WTC11 (cell line): ENCODE measurements at regions not wholly inside any gene's neighbourhood (a gene's known extent, or its start where the extent isn't known, plus 50 kb on each side); places are given as distances from the start of the nearest gene placed in this dataset.

Source experiments
- ATAC-seq: fragments of 200-7000 bp; cut with Tn5 transposase; 2 replicates; pipeline ENCODE4 v1.10.0; 2021; ENCODE audit warnings: mild to moderate bottlenecking, moderate library complexity
- CTCF ChIA-PET: fragments of 300-600 bp; sonication (Branson Sonifier 250); formaldehyde crosslinking; loops from one replicate; lab custom pipeline; 2021; ENCODE audit warnings: antibody characterized with exemption; lab: Charles Lee
- POLR2A ChIA-PET: fragments of 350-600 bp; sonication (Branson Sonifier 250); formaldehyde crosslinking; loops from one replicate; lab custom pipeline; 2021; ENCODE audit warnings: antibody characterized with exemption; lab: Charles Lee
- DNase-seq: peaks from one replicate; pipeline ENCODE4 v3.0.0; 2021; ENCODE audit warnings: low spot score
- H3K27ac Mint-ChIP-seq: 2 replicates; pipeline ENCODE4 v1.8.0; 2021; ENCODE audit warnings: mixed read lengths
- H3K27me3 Mint-ChIP-seq: 2 replicates; pipeline ENCODE4 v1.8.0; 2021; ENCODE audit warnings: low read depth, mild to moderate bottlenecking, moderate library complexity, mixed read lengths
- H3K36me3 Mint-ChIP-seq: 2 replicates; pipeline ENCODE4 v1.8.0; 2021; ENCODE audit warnings: mixed read lengths
- H3K4me1 Mint-ChIP-seq: 2 replicates; pipeline ENCODE4 v1.8.0; 2022; ENCODE audit warnings: mixed read lengths
- H3K4me3 Mint-ChIP-seq: 2 replicates; pipeline ENCODE4 v1.8.0; 2021; ENCODE audit warnings: mild to moderate bottlenecking, moderate library complexity, mixed read lengths
- H3K9me3 Mint-ChIP-seq: 2 replicates; pipeline ENCODE4 v1.8.0; 2021; ENCODE audit warnings: mixed read lengths
- ATF3 ChIP-seq: sonication (generic); formaldehyde crosslinking; conservative IDR thresholded peaks from 2 replicates; pipeline ENCODE4 v1.8.1; 2022; ENCODE audit warnings: mild to moderate bottlenecking, missing genetic modification reagents
- ELF4 ChIP-seq: sonication (generic); formaldehyde crosslinking; IDR thresholded peaks from 2 replicates; pipeline ENCODE4 v1.8.1; 2022; ENCODE audit warnings: low read depth, mild to moderate bottlenecking, moderate library complexity, missing genetic modification reagents
- FOXK1 ChIP-seq: sonication (generic); formaldehyde crosslinking; IDR thresholded peaks from 2 replicates; pipeline ENCODE4 v1.8.0; 2022; ENCODE audit warnings: mild to moderate bottlenecking, moderate library complexity, missing genetic modification reagents
- FOXP4 ChIP-seq: sonication (generic); formaldehyde crosslinking; IDR thresholded peaks from 2 replicates; pipeline ENCODE4 v1.8.0; 2022; ENCODE audit warnings: mild to moderate bottlenecking, missing genetic modification reagents
- GABPB1 ChIP-seq: sonication (generic); formaldehyde crosslinking; IDR thresholded peaks from 2 replicates; pipeline ENCODE4 v1.8.1; 2023; ENCODE audit warnings: mild to moderate bottlenecking, missing genetic modification reagents
- GRHL2 ChIP-seq: fragments of 250-450 bp; sonication (Bioruptor Pico); IDR thresholded peaks from 2 replicates; pipeline ENCODE4 v1.8.0; 2022; ENCODE audit warnings: mild to moderate bottlenecking, moderate library complexity; ENCODE audit not compliant: insufficient replicate concordance, severe bottlenecking
- GTF2I ChIP-seq: fragments of 250-450 bp; sonication (Bioruptor Pico); conservative IDR thresholded peaks from 2 replicates; pipeline ENCODE4 v1.4.0; 2021; ENCODE audit warnings: mild to moderate bottlenecking
- IRF2 ChIP-seq: sonication (generic); formaldehyde crosslinking; IDR thresholded peaks from 2 replicates; pipeline ENCODE4 v1.8.0; 2022; ENCODE audit warnings: low read depth, missing genetic modification reagents, borderline replicate concordance
- RORB ChIP-seq: fragments of 250-450 bp; sonication (Bioruptor Pico); IDR thresholded peaks from 2 replicates; pipeline ENCODE4 v1.9.0; 2021; ENCODE audit warnings: mild to moderate bottlenecking
- SMAD4 ChIP-seq: sonication (generic); formaldehyde crosslinking; IDR thresholded peaks from 2 replicates; pipeline ENCODE4 v1.8.0; 2022; ENCODE audit warnings: mild to moderate bottlenecking, missing genetic modification reagents
- STAT6 ChIP-seq: sonication (generic); formaldehyde crosslinking; conservative IDR thresholded peaks from 2 replicates; pipeline ENCODE4 v1.8.1; 2023; ENCODE audit warnings: mild to moderate bottlenecking, low read depth, missing genetic modification reagents, moderate library complexity
- USF2 ChIP-seq: sonication (generic); formaldehyde crosslinking; IDR thresholded peaks from 2 replicates; pipeline ENCODE4 v1.8.1; 2023; ENCODE audit warnings: mild to moderate bottlenecking, missing genetic modification reagents, moderate library complexity
- ZNF317 ChIP-seq: sonication (generic); formaldehyde crosslinking; IDR thresholded peaks from 2 replicates; pipeline ENCODE4 v1.8.1; 2023; ENCODE audit warnings: low read depth, mild to moderate bottlenecking, moderate library complexity, missing genetic modification reagents, borderline replicate concordance
- TF ChIP-seq, protein P1 (sequence below): fragments of 250-450 bp; sonication (Bioruptor Pico); IDR thresholded peaks from 2 replicates; pipeline ENCODE4 v1.9.0; 2021; ENCODE audit warnings: mild to moderate bottlenecking, borderline replicate concordance
- TF ChIP-seq, protein P2 (sequence below): sonication (generic); formaldehyde crosslinking; IDR thresholded peaks from 2 replicates; pipeline ENCODE4 v1.8.1; 2022; ENCODE audit warnings: missing genetic modification reagents, borderline replicate concordance

DNA sequence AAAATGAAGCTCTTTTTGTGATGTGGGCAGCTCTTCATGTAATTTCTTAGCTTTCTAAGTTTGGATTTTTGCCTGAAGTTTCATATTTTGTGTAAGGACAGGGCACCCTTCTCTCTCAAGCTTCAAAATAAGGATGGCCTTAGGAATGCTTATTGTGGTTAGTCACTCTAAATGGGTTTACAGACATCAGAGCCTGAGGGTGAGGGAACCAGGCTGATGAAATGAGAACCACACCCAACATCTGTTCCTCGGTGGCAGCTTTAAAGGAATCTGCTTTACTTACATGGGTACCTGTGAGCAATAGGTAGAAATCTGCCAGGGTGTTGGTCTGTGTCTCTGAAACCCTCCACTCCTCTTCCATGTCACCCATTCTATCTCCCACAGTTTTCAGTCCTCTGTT is 174.3 kb downstream of the EMX2 start:
- no peak overlapping the region for H3K4me3 Mint-ChIP-seq
- DNase-seq: no peak
- H3K27me3 Mint-ChIP-seq: peaks cover 6% of the 10 kb centered on the region; the same call in 1 of the 2 replicates
- H3K27ac Mint-ChIP-seq: no peak overlapping the region
- CTCF ChIA-PET: interaction anchor here (0.9 kb wide), 1 partner anchor 542 kb away, joined by 4 read pairs; no protein-coding TSS in a partner anchor
- no peak for ATAC-seq
- TF ChIP-seq, protein P1, sequence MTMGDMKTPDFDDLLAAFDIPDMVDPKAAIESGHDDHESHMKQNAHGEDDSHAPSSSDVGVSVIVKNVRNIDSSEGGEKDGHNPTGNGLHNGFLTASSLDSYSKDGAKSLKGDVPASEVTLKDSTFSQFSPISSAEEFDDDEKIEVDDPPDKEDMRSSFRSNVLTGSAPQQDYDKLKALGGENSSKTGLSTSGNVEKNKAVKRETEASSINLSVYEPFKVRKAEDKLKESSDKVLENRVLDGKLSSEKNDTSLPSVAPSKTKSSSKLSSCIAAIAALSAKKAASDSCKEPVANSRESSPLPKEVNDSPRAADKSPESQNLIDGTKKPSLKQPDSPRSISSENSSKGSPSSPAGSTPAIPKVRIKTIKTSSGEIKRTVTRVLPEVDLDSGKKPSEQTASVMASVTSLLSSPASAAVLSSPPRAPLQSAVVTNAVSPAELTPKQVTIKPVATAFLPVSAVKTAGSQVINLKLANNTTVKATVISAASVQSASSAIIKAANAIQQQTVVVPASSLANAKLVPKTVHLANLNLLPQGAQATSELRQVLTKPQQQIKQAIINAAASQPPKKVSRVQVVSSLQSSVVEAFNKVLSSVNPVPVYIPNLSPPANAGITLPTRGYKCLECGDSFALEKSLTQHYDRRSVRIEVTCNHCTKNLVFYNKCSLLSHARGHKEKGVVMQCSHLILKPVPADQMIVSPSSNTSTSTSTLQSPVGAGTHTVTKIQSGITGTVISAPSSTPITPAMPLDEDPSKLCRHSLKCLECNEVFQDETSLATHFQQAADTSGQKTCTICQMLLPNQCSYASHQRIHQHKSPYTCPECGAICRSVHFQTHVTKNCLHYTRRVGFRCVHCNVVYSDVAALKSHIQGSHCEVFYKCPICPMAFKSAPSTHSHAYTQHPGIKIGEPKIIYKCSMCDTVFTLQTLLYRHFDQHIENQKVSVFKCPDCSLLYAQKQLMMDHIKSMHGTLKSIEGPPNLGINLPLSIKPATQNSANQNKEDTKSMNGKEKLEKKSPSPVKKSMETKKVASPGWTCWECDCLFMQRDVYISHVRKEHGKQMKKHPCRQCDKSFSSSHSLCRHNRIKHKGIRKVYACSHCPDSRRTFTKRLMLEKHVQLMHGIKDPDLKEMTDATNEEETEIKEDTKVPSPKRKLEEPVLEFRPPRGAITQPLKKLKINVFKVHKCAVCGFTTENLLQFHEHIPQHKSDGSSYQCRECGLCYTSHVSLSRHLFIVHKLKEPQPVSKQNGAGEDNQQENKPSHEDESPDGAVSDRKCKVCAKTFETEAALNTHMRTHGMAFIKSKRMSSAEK (CRISPR knock-in tag): no peak
- TF ChIP-seq SMAD4 (CRISPR knock-in tag) (no peak), FOXK1 (CRISPR knock-in tag) (no peak), GRHL2 (CRISPR knock-in tag) (no peak), GABPB1 (CRISPR knock-in tag) (no peak)
- TF ChIP-seq, protein P2, sequence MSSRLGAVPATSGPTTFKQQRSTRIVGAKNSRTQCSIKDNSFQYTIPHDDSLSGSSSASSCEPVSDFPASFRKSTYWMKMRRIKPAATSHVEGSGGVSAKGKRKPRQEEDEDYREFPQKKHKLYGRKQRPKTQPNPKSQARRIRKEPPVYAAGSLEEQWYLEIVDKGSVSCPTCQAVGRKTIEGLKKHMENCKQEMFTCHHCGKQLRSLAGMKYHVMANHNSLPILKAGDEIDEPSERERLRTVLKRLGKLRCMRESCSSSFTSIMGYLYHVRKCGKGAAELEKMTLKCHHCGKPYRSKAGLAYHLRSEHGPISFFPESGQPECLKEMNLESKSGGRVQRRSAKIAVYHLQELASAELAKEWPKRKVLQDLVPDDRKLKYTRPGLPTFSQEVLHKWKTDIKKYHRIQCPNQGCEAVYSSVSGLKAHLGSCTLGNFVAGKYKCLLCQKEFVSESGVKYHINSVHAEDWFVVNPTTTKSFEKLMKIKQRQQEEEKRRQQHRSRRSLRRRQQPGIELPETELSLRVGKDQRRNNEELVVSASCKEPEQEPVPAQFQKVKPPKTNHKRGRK (CRISPR knock-in tag): no peak
- peaks cover 15% of the 10 kb centered on the region for H3K9me3 Mint-ChIP-seq
- peaks cover 16% of the 10 kb centered on the region for H3K4me1 Mint-ChIP-seq
- no peaks in the 10 kb centered on the region for H3K36me3 Mint-ChIP-seq
- POLR2A ChIA-PET: no interaction called here

DNA sequence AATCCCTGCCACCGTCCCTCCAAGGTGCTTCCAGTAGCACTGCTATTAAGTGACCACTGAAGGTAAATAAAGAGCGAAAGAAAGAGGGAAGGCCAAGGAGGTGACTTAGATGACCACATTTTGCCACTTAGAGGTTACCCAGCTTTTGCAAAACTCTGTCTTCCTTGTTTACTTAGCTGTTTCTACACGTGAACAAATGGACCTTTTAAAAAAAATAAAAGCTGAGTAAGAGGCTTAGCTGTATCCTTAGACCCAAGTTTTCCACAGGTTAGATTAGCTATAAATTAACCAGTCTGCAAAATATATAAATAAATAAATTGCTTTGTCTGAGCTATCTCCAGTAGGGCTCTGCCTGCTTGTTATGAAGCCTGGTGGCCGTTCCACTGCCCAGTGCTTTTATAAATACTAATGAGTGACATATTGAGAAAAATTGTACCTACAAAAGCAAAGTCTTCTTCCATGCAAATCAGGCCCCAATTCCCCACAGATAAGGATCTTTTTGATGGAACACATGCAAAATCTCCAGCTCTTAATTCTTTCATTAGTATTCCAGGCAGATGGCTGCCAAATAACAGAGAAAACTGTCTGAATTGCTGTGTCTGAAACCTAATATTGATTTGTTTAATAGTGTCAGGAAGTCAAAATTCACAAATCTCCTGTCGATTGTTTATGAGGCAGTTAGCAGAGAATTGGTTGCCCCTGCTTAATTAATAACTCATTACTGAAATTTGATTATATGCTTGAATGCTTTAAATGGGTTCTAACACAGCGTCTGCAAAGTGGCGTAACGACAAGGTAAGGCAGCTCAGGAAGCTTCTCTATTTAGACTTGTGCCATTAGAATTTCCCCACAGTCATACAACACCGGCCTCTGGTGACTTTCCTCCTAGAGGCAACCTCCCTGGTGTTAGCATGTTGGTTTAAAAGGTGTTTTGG is 176.7 kb downstream of the EMX2 start:
- peaks cover 6% of the 10 kb centered on the region; the same call in 1 of the 2 replicates for H3K27me3 Mint-ChIP-seq
- H3K9me3 Mint-ChIP-seq: peaks cover 18% of the 10 kb centered on the region
- TF ChIP-seq GTF2I (CRISPR knock-in tag) (no peak), ELF4 (CRISPR knock-in tag) (no peak), FOXP4 (CRISPR knock-in tag) (no peak), STAT6 (CRISPR knock-in tag) (no peak), RORB (CRISPR knock-in tag) (no peak), ZNF317 (CRISPR knock-in tag) (no peak), IRF2 (CRISPR knock-in tag) (no peak), ATF3 (CRISPR knock-in tag) (no peak), USF2 (CRISPR knock-in tag) (no peak)
- TF ChIP-seq, protein P1 (CRISPR knock-in tag): no peak

More for the DNA sequence above, 176.7 kb downstream of the EMX2 start:
- POLR2A ChIA-PET: no interaction called here
- no peak for ATAC-seq
- CTCF ChIA-PET: interaction anchor here (1.1 to 2.9 kb wide), 2 partner anchors 223 to 540 kb away, joined by 3 to 10 read pairs; no protein-coding TSS in a partner anchor
- no peak overlapping the region for H3K27ac Mint-ChIP-seq
- H3K4me3 Mint-ChIP-seq: no peak overlapping the region
- no peak for DNase-seq
- peaks cover 12% of the 10 kb centered on the region for H3K4me1 Mint-ChIP-seq
- H3K36me3 Mint-ChIP-seq: no peaks in the 10 kb centered on the region
